CD4-positive, alpha-beta T cell treated with Interleukin-17A for 4 hours (primary cell): ENCODE measurements at regions not wholly inside any gene's neighbourhood (a gene's known extent, or its start where the extent isn't known, plus 50 kb on each side); places are given as distances from the start of the nearest gene placed in this dataset.
"Not testable (repeated sequence)": the region's sequence is repeated elsewhere in the genome, so short reads cannot be mapped to it uniquely, and the experiment has no call there.

ENCODE experiments used
- DNase-seq: peaks from one replicate; pipeline ENCODE4 v3.0.0-alpha.2; 2020; ENCODE audit warnings: mixed read lengths

DNA sequence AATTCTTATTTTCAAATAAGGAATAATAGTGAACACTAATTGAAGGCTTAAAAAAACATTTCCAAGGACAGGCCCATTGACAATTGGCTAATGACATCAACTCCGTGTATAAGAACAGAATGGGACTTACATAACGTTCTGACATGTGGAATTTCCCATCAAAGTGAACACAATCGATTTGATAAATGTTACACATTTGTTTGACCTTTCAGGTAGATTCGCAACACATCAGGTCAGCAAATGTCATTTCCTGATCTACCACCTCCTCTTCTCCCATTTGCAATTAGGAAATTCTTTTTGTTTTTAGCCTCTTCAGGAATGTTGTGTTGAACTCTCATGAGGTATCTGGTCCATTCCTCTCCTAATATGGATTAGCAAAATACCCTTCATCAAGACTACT lies 292.9 kb upstream of the SLC14A2 start:
- no peak for DNase-seq

DNA sequence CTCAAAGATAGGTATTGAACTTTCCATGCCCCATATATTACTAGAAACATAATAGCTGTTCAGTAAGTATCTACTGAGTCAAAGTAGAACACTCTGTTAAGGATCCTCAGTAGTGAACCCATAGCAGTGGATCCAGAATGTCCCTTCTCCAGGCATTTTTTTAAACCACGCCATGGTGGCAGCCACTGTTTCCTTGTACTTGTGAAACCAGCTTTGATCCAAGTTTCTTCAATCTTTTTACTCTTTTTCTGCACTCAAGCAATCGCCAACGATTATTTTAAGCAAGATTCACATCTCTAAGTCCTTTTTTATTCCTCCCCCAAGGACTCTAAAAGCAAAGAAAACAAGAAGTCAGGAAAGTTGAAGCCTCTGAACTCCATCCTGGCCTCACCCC lies 291.2 kb upstream of the SLC14A2 start:
- no peak for DNase-seq

DNA sequence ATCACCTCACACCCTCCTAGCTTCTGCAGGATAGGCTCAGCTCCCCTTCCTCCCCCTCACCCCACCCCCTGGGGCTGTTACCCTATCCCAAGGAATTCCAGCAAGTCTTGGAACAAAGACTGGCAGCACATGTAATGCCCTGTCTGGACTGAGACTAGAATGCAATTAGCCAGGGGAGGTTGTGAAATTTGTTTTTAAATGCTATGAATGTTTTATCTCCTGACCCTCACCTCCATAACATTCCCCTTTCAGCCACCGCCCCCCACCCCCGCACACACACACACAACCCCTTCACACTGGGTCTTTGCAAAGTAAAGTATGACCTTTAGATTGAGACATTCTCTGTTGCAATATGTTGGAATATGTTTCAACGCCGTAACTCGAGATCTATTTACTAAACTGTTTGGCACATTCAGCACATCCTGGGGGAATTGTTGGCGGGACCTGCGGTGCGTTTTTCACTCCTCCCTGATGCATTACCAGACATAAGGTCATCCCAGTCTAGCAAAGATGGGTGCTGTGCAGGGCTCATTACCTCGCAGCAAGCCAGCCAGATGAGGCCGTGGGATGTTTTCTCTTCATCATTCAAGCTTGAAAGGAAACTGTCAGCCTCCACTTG lies 290.7 kb upstream of the SLC14A2 start:
- no peak for DNase-seq

DNA sequence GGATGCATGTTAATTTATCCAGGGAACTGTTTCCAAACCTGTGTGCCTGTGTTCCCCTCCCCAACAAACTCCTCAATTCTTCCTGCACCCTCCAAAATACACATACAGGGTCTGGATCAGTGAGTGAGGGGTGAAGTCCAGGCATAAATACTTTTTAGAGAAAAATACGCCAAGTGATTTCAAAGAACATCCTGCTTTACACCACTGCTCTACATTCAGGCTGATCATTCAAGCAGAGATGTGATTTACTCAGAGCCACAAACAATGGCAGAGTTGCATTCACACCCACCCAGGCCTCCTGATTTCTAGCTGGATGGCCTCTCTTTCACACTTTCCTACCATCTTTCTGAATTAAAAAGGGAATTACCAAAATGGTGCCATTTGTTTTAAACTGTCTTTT lies 289.5 kb upstream of the SLC14A2 start:
- DNase-seq: no peak

DNA sequence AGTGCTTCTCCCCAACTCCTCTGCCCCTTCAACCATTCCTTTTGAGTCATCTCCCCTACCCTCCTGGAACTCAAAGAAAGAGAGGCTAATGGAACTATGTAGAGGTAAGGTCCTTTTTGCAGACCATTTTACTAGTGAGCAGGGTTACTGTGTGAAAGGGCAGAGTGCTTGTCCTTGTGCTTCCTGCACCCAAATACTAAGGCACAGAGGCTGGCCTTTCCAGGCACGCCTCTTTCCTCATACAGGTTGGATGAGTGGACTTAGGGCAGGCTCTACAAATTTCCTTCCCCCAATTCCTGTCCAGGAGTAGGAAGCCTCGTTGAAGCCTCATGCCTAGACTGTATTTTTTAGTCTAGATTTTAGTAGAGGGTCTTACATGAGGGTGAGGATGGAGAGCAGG lies 288.8 kb upstream of the SLC14A2 start:
- DNase-seq: no peak

DNA sequence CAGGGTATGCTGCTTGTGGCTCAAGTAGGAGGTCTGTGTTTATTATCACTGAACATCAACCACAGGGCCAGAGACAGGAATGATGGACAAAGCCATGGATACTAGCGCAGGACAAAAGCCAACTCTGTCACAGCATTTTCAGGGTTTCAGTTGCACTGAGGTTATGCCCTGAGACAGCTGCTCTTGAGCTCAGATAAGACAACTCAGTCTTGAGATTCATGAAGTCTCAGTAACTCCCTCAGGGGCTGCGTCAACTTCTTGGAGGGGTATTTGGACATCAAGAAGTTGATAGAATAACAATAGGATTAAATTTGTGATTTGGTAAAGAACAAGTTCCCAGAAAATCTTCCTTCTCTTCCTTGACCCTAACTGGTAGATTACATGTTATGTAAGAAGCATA lies 287.0 kb upstream of the SLC14A2 start:
- no peak for DNase-seq

DNA sequence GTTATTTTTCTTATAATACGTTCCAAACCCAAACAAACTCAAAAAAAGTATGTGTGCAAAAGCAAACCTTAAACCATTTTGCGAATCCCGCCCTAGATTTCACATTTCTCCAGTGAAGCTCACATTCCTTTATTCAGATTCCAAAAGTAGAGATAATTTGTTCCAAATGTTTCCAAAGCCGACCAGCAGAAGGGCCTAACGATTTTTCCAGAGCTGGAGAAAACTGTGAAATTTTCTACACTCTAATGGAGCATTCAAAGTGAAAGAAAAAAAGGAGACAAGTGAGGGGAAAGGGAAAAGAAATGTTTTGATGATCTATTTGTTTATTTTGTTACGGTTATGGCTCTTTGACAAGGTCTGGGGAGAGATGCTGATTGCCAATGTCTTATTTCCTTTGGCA lies 286.5 kb upstream of the SLC14A2 start:
- DNase-seq: no peak

DNA sequence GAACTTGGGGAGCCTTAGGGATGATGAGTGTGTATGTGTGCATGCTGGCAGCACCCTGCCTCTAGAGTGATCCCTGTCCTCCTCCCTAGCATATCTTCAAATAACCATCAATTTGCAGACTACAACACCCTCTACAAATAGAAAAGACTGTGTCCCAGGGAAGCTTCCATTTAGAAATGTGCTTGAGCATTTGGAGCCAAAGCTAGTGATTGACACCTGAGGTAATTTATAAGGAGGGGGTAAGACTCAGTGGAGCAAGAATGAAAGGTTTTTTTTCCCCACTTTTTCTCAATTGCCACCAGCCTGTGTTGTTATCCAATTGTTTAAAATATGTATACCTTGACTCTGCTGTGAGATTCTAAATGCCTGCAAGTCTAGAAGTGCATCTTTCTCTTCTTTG lies 286.0 kb upstream of the SLC14A2 start:
- DNase-seq: no peak

DNA sequence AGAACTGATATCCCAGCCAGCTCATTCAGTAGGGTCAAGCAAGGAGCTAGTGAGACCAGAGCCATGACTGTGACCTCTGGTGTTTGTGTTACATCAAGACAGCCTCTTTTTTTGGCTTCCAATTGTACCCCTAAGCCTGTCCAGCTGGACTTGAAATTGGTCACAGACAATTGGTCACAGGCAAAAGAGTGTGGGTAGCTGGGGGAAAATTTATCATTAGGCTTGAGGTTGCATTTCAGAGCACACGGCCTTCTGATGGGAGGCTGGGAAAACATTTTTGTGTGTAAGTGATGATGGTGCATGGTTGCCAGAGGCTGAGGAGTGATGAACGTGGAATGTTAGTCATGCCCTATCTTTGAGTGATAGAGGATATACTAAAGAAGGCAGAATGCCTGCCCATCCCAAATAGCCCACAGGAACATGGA lies 285.1 kb upstream of the SLC14A2 start:
- DNase-seq: no peak

DNA sequence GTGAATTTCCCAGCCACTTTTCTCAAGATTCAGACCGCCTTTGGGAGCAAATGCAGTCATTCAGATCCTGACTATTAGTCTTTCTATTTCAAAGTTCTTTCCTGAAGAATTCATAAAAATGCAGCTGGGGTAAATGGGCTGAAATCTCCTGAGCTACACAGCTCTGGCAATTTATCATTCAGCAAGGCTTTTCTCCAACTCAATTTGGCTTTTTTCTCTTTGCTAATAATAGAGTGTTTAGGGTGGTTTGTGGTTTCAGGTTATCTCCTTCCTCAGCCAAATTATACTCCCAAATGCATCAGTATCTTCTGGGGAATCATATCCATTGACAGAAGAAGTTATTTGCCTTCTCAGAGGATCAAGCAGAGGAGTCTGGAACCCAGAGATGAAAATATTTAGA lies 282.4 kb upstream of the SLC14A2 start:
- DNase-seq: no peak

DNA sequence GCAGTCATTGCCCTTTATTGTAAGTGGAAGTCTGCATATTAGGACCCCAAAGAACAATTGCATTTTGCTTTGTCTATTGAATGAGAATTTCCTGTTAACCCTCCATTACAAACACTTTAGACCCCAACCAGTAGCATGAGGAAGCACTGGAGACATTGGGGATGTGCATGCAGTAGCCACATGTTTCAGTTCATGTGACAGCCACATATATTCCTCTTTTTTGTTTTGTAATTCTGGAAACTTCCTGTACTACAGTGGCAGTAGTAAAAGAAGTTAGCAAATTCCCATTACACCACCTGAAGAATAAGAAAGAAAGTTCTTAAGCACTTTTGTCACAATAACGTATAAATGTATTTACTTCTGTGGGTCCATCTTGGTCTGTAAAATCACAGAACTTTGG lies 281.1 kb upstream of the SLC14A2 start:
- no peak for DNase-seq

DNA sequence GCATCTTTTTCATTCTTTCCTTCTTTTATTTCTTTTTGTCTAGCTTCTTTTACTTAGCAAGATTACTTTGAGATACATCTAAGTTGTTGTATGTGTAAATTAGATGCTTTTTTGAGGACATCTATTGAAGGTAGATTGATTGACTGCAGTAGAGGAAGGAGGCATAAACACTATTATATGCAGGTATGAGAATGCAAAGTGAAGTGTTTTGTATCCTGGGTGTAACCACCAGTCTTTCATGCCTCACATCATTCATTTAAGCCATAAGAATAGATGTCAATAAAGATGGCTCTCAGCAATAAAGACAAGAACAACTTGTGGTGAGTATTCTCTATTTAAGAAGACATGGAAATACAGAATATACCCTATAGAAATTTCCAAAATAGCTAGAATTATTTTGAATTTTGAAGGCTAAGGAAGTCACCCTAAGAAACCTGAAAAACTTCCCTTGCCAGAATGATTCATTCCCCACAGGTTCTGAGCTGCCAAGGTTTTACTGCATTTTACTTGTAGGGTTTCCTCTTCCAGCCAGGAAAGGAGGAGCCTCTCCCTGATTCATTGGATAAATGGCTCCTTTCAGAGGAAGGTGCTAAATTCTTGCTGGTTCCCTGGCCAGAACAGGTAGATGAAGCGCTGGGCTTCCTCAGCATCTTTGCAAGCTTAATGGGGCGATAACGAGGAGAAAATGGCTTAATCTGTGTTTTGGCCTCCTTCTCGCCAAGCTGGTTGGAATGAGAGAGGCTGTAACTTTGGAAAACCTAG lies 279.8 kb upstream of the SLC14A2 start:
- no peak for DNase-seq

DNA sequence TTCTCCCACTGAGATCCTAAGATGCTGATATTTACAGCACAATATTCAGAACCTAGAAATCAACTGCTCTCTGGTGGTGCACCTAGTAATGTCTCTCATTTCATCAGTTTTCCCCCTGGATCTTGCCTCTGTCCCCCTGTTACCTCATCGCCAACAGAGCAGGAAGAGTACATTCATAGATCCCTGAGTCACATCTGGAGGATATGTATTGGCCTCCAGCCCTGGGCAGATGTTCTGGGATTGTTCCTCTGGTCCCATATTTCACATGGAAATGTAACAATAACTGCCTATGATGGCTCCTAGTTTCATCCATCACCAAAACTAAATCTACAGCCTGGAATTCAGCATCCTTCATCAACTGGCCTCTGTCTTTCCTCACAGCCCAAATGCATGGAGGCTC lies 278.8 kb upstream of the SLC14A2 start:
- DNase-seq: no peak

DNA sequence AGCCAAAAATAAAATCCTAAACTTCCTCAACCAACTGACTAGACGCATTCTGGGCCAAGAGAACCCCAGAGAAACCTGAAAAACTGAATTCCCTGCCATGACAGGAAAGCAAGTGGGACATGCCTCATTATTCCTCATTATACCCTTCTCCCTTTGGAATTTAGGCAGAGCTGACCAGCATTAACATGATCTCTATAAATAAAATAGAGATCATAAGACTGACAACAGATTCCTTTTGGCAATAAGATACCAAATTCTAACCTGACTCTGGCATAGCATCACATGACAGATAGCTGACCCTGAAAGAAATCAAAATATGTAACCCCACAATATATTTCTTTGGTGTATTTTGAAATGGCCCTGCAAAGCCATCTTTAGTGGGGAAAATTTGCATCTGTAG lies 277.8 kb upstream of the SLC14A2 start:
- no peak for DNase-seq

DNA sequence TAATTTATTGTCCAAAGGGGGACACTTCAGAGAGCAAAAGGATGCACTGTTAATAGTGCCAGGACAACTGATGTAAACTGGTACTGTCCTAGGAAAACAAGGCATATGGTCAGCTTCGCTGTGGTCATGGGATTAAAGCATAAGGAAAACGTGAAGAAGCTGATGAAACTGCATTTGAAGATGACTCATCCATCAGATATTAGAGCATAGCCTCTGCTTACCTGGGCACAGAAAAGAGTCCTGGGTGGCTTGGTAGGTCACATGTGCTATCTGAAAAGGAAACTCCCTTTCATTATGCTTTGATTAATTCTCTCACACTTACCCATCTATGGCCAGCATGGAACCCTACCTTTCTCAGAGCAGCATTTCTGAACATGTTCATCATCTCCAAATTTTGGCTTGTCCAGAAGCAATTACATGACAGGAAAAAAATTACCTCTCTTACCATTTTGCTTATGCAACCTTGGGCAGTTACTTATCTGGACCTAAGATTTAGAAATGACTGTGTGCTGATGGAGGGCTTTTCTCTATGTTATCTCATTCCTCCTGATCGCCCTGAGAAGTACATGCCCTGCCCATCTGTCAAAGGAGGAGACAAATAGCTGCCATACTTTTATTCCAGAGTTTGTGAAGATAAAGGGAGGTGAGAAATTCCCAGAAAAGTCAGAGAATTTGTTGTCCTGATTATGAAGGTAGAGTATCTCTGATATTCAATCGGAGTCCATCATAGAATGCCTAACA lies 275.3 kb upstream of the SLC14A2 start:
- no peak for DNase-seq

DNA sequence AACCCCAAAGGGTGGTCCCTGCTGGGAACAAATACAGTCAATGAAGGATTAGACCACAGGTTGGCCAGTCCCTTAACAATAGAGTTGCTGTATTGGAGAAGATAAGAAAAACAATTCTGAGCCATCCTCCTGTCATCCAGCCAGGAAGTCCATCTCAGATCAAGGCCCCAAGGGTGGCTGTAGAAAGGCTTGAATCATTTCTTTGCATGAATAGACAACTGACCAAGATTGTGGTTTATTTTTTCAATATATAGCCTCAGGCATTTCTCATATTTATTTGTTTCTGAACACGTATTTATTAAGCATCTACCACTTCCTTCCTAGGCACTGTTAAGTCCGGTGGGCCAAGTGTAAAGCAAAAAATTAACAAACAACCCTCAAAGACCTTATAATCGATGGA lies 274.4 kb upstream of the SLC14A2 start:
- DNase-seq: no peak

DNA sequence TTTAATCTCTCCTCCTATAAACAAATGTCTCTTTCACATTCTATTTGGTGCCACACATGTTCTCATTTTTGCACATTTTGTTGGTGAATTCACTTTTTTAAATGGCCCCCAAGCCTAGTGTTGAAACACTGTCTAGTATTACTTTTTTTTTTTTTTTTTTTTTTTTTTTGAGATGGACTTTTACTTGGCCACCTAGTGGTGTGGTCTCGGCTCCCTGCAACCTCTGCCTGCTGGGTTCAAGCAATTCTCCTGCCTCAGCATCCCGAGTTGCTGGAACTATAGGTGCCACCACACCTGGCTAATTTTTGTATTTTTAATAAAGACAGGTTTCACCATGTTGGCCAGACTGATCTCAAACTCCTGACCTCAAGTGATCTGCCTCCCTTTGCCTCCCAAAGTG lies 273.8 kb upstream of the SLC14A2 start:
- no peak for DNase-seq

DNA sequence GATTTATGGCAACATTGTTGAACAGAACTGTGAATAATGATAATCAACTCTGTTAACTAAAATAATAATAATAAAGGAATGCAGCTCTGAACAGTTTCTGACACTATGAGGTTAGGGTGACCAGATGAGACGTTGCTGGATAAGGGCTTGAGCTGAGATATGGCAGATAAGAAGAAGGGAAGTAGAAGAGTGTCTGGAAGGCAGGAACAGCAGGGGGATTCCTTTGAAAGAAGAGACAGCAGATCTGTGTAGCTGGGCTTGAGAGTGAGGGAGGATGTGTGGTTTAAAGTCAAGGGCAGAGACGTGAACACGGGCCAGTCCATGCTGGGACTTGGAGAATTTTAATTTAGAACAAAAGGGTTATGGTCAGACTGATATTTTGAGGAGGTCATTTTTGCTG lies 273.1 kb upstream of the SLC14A2 start:
- DNase-seq: no peak

DNA sequence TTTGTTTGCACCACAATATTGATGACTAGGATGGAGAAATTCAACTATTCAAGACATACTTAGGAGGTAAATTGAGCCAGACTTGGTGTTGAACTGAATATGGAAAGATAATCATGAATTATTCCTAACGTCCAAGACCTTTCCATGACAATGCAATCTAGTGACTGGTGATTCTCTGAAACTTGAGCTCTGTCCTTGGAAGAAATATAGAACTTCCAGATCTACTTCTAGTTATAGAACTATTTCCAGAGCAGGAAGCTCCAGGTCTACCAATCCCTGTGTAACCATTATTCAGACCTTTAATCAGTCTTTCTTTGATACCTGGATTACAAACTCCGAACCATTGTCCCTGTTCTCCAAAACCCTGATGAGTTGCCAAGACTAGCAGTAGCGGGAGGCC lies 272.6 kb upstream of the SLC14A2 start:
- DNase-seq: no peak

DNA sequence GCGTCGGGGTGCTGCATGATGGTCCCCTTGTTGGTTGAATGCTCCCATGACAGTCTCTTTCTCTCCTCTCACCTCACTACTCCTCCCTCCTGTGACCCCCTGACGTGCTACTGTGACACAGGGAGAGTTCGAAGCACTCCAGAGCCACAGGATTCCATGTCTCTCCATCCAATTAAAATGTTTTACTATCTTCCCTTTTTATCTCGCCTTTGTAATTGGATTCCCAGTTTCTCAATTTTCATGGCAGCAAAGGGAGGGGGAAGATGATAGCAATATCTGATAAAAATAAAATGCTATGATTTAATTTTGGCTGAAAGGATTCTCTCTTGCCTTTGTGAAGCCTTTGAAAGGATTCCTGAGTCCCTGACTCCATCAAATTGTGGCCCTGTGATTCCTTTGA lies 271.9 kb upstream of the SLC14A2 start:
- no peak for DNase-seq

DNA sequence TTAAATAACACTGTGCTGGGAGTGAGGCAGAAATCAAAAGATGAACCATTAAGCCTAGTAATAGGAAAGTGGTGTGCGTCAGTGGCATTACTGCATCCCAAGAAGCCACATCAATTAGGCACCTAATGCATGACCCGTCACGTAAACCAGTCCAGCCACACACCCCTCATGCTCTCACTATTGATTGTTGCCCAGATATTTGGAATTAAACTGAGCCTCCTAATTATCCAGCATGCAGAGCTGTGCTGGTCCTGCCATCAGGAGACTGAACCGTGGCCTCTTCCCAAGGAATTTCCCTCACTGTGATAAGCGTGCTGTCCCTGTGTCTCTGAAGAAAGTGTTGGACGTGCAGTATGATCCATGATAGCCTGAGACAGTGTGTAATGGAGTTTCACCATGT lies 270.6 kb upstream of the SLC14A2 start:
- not testable (repeated sequence) for DNase-seq

DNA sequence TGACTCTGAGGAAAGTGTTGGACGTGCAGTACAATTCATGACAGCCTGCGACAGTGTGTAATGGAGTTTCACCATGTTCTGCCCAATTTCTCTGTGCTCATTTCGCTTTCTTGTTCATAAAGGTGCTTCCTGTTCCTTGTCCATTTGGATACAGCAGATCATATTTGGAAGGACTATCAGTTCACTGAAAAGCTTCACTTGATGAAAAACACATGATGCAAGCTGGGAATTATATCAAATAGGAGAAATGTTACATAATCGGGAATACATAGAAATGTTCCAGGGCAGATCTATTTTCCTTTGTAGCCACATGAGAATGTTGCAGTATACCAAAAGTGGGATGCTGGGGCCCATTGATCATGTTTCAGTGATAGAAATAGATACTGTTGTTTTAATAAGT lies 266.3 kb upstream of the SLC14A2 start:
- no peak for DNase-seq

DNA sequence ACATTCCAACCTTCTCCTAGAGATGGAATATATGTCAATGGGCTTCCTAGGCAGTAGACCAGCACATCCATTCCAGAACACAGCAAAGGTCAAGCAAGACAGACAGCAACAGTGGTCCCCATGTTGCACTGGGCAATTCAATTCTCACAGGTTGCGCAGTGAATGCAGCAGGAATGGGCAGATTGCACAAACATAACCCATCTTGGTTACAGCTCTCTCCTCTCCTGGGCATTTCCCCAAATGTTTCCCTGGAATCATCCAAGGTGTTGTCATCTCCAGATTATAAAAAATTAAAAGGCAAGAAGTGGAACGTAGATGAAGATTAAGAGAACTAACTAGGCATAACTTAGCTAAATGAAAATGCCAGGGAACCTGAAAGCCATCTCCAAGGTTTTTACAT lies 265.8 kb upstream of the SLC14A2 start:
- DNase-seq: no peak

DNA sequence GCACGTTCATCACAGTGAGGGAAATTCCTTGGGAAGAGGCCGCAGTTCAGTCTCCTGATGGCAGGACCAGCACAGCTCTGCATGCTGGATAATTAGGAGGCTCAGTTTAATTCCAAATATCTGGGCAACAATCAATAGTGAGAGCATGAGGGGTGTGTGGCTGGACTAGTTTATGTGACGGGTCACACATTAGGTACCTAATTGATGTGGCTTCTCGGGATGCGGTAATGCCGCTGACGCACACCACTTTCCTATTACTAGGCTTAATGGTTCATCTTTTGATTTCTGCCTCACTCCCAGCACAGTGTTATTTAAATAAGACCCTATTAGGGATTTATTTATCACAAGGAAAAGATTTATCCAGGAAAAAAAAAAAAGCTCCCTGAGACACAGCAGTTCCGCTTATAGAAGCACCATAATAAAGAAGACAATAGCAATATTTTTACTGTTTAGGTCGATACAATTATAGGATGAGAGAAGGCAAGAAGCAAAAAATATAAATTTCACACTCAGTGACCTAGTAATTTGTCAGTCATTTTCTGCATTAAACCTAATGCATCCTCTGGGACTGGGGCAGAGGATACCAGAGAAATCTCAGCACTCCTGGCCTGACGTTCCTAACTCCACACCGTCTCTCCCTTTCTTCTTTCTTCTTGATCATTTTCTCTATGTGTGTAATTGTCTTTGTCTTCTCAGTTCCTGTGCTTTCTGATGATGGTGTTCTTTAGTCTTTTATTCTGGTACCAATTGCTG lies 264.7 kb upstream of the SLC14A2 start:
- no peak for DNase-seq
